G401 (cell line): ENCODE measurements at regions not wholly inside any gene's neighbourhood (a gene's known extent, or its start where the extent isn't known, plus 50 kb on each side); places are given as distances from the start of the nearest gene placed in this dataset.
A peak's percentile ranks its signal among the peaks of the same experiment; 100 is the strongest.

Source experiments
- DNase-seq: peaks from one replicate; pipeline ENCODE4 v3.0.0-alpha.2; 2015; ENCODE audit warnings: low spot score
- in situ Hi-C: cut with HindIII; loops from 2 replicates; pipeline ENCODE4 v1.10.0; 2016; ENCODE audit warnings: low sequenced_read_pairs, mixed read lengths

DNA sequence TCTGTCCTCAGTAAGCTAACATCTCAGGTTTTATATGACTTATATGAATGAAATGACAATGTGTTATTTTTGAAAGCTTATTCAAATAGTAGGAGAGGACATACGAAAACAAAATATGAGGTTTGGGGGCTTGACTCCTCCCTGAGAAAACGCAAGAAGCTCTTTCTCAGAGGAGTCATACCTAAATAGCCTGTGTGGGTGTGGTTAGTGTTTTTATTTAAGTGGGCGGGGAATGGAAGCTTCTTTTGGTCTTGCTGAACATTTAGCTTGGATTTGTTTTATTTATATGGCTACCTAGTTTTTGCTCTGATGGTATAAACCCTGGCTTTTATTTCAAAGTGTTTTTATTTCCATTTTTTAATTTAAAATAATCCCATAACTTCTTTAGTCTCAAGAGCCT lies 72.1 kb upstream of the DSG1 start:
- DNase-seq = no peak
- in situ Hi-C loops = no loop called here

- in situ Hi-C loops = no loop called here
- no peak for DNase-seq
Observed at GRCh38 chr18:31246460-31246859, 71.5 kb upstream of the DSG1 start.

DNA sequence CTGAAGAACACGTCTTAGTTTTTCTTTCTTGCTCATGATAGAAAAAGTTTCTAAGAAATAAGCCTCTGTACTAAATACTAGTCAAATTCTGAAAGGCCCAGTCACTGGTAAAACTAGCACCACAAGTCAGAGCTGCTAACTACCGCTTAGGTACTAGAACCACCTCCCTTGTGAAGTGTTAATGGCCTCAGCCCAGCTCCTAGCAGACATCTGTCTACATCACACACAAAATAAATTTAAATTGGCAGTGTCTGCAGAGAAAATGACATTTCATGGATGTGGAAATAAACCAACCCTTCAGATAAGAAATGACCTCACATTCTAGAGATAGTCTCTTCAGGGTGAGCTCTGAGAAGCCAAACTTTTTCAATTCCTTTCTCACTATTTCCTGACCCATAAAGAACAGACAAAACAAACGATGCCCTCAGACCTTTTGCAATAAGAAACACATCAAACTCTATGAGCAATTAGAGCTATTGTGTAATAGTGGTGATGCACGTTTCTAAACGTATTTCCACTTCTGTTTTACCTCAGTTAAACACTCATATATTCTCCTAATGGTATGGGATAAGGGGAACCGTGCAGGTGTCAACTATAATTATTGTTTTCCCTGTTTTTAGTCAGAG lies 70.3 kb upstream of the DSG1 start:
- in situ Hi-C loops = no loop called here
- DNase-seq = no peak

DNA sequence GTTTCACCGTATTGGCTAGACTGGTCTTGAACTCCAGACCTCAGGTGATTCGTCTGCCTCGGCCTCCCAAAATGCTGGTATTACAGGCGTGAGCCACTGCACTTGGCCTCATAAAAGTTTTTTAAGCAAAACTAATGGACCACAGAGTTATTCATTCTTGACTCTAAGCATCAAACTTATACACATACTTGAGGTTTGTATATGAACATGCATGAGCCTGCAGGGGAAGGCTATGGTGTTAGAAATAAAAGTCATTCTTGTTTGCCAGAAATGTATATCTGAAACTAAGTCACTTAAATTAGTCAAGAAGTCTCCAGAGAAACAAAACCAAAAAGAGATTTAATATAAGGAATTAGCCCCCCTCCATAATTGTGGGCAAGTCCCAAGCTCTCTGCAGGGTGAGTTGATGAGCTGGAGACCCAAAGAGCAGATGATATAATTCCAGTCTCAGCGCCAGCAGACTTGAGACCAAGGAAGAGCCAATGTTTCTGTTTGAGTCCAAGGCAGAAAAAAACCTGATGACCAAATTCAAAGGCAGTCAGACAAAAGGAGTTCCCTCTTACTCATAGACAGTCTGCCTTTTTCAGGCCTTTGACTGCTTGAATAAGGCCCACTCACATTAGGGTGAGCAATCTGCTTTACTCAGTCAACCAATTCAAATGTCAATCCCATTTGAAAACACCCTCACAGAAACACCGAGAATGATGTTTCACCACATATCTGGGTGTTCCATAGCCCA lies 69.0 kb upstream of the DSG1 start:
- in situ Hi-C loops = no loop called here
- no peak for DNase-seq

DNA sequence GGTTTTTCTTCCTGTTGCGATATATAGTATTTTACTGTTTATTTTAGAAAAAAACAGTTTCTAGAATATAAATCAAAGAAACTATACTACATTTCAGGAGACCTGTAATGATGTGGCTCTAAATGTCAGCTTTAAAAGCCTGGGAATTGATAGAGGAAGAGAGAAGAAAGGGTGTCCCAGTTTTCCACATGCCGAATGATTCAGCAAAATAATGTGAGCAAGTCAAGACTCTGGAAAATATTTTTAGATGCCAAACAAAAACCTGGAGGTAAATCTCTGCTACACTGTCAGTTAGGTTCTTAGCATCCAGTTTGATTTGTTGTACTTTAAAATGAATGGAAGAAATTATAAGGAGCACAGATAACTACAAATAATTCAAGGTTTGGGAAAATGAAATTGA lies 67.1 kb upstream of the DSG1 start:
- DNase-seq = peak; percentile 9
- in situ Hi-C loops = no loop called here

GRCh38 chr18:31252522-31252921 lies 65.4 kb upstream of the DSG1 start:
- in situ Hi-C loops = no loop called here
- DNase-seq = no peak

DNA sequence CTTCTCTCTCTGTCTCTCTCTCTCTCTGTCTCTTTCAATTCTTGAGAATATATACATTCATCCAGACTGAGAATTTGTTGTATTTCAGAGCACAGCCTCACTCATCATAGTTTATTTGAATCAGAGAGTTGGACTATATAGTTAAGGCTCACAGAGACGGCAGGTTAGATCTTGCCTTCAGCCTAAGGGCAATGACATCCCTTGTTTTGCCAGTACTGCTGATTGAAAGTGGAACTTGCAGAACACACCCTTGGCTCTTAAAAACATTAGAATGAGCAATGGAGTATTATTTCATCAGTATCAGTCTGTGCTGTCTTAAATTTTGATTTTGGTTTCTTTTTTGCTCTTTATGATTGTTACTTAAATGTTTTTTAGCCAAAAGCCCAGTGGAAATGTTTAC lies 62.0 kb upstream of the DSG1 start:
- in situ Hi-C loops = no loop called here
- no peak for DNase-seq

DNA sequence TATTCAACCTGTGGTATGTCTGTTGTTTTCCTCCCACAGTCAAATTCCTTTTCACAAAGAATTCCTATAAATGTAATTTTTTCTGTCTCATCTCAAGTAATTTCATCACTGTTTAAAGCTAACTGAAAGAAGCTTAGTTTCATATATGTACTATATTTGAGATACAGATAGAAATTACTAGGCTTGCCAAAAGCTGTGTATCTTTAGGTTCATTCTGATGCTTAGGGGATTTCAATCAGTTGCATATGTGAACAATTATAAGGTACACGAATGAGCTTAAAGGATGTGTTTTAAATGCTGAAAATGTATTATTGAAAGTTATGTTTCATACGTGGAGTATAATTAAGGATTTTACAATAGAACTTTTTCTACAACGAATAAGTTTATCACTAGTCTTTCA lies 59.2 kb upstream of the DSG1 start:
- DNase-seq = no peak
- in situ Hi-C loops = no loop called here

DNA sequence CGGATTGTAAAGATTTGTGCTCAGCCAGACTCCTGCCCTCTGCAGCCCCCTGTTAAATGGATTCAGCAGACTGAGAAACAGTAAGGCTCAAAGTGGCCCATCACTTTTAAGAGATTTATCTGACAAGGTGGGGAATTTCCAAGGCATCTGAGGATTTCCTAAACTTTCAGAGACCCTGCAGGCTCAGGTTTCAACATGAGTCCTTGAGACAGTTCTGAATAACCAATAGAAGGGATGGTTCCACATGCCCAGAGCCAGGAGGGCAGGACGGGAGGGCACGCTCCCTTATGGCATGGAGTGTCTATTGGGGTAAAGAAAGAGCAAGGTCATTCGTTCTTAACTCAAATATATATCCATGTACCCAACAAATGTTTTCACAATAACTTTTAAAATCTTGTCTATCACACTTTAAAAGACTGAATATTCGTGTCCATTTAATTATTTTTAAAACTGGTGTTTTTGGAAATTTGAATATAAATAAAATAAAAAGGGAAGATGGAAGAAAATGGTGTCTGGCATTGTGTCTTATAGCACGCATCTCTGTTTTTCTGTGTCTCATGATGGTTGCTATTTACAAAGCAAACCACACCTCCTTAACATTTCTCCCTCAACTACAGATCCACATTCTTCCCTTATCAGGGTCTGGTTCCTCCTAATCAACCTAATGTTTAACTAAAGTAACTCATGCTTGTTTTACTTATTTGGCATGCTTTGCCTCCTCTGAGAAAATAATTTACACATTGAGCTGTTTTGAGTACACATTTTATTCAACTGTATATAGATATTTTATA lies 56.0 kb upstream of the DSG1 start:
- no peak for DNase-seq
- in situ Hi-C loops = no loop called here

DNA sequence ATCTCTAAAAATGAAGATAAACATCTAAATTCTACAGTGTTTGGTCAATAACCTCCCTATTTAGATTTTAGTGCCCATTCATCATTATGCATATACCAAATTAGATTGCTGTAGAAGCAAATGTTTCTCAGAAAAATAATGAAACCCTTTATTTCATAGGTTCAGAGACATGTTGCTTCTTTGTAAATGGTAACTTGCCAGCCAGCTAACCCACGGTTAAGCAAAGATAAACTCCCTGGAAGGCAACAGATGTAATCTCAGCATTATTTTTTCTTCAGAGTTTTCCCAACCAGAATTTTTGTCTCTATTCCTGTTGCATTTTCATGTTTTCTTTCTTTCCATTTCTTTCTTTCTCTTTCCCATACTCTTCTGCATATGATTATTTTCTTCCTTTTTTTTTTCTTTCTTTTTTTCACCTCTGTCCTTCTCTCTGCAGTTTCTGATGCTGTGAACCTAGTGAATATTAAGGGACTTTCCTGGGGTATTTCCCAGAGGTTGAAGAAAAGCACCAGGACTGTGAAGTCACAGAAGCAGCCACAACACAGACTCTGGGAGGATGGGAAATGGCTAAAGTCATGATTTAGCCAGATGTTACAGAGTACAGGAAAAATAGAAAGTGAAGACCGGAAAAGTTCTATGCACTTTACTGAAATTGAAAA lies 50.0 kb upstream of the DSG1 start:
- DNase-seq = no peak
- in situ Hi-C loops = no loop called here
